ENCODE measurements at regions not wholly inside any gene's neighbourhood (a gene's known extent, or its start where the extent isn't known, plus 50 kb on each side); places are given as distances from the start of the nearest gene placed in this dataset.
"Not testable (repeated sequence)": the region's sequence is repeated elsewhere in the genome, so short reads cannot be mapped to it uniquely, and the experiment has no call there.

GRCh38 chr13:87322386-87322785 lies 348.8 kb upstream of the SLITRK5 start:
- Histone ChIP-seq H3K4me3 (no peak overlapping the region), H3K4me1 (ENCODE audit: insufficient read depth) (no peaks in the 10 kb centered on the region), H3K4me2 (ENCODE audit: unreplicated experiment) (no peak overlapping the region), H3K27me3 (replicated peaks; ENCODE audit: insufficient read depth) (no peaks in the 10 kb centered on the region), H2AFZ (no peak overlapping the region), H3K9ac (no peak overlapping the region), H3K27ac (no peak overlapping the region), H3K9me2 (ENCODE audit: insufficient read depth) (no peaks in the 10 kb centered on the region), H3K36me3 (ENCODE audit: low read depth) (no peaks in the 10 kb centered on the region), H4K20me1 (ENCODE audit: insufficient read depth) (no peaks in the 10 kb centered on the region), H3K9me3 (ENCODE audit: low read depth) (no peaks in the 10 kb centered on the region), H3F3A (ENCODE audit: insufficient read depth) (no peaks in the 10 kb centered on the region), H3K79me2 (ENCODE audit: insufficient read depth) (no peaks in the 10 kb centered on the region)
- DNase-seq: no peak
- in situ Hi-C loops (cut with MboI): no loop called here
- WGBS, 2 experiments (ENCODE audit: low coverage in 1 of 2, low lambda C conversion rate in 2 of 2, missing lambda C conversion rate in 2 of 2): 31 to 36% methylated on average over 3 of the region's 3 CpGs
- no peak for TF ChIP-seq EZH2 (IDR thresholded peaks at IDR 0.05; ENCODE audit: insufficient read depth, poor library complexity, severe bottlenecking)
- TF ChIP-seq EZH2phosphoT487 (IDR thresholded peaks at IDR 0.05; ENCODE audit: insufficient read depth, low read depth): no peak

- no peaks in the 10 kb centered on the region for H3K36me3 ChIP-seq (ENCODE audit: low read depth)
- no peaks in the 10 kb centered on the region for H3K4me1 ChIP-seq (ENCODE audit: insufficient read depth)
- H3K27me3 ChIP-seq (replicated peaks; ENCODE audit: insufficient read depth): no peaks in the 10 kb centered on the region
- H3K9me3 ChIP-seq (ENCODE audit: low read depth): no peaks in the 10 kb centered on the region
- in situ Hi-C loops (cut with MboI): no loop called here
- H4K20me1 ChIP-seq (ENCODE audit: insufficient read depth): no peaks in the 10 kb centered on the region
- no peak for DNase-seq
- 25 to 27% methylated on average over 3 of the region's 3 CpGs for WGBS, 2 experiments (ENCODE audit: low coverage in 1 of 2, low lambda C conversion rate in 2 of 2, missing lambda C conversion rate in 2 of 2)
- TF ChIP-seq EZH2phosphoT487 (IDR thresholded peaks at IDR 0.05; ENCODE audit: insufficient read depth, low read depth): no peak
- TF ChIP-seq EZH2 (IDR thresholded peaks at IDR 0.05; ENCODE audit: insufficient read depth, poor library complexity, severe bottlenecking): no peak
- H3K79me2 ChIP-seq (ENCODE audit: insufficient read depth): no peaks in the 10 kb centered on the region
- H3K4me3 ChIP-seq: no peak overlapping the region
- no peak overlapping the region for H2AFZ ChIP-seq
- H3K27ac ChIP-seq: no peak overlapping the region
- H3K9ac ChIP-seq: no peak overlapping the region
- no peak overlapping the region for H3K4me2 ChIP-seq (ENCODE audit: unreplicated experiment)
- no peaks in the 10 kb centered on the region for H3F3A ChIP-seq (ENCODE audit: insufficient read depth)
- H3K9me2 ChIP-seq (ENCODE audit: insufficient read depth): no peaks in the 10 kb centered on the region
These were observed 346.6 kb upstream of the SLITRK5 start for GRCh38 chr13:87324558-87324957.

GRCh38 chr13:87331178-87331577 lies 340.0 kb upstream of the SLITRK5 start:
- Histone ChIP-seq H3K27me3 (replicated peaks; ENCODE audit: insufficient read depth) (no peaks in the 10 kb centered on the region), H3K9ac (no peak overlapping the region), H3K79me2 (ENCODE audit: insufficient read depth) (no peaks in the 10 kb centered on the region), H3K4me1 (ENCODE audit: insufficient read depth) (no peaks in the 10 kb centered on the region), H3F3A (ENCODE audit: insufficient read depth) (no peaks in the 10 kb centered on the region), H4K20me1 (ENCODE audit: insufficient read depth) (no peaks in the 10 kb centered on the region), H3K9me3 (ENCODE audit: low read depth) (no peaks in the 10 kb centered on the region), H3K4me3 (no peak overlapping the region), H3K36me3 (ENCODE audit: low read depth) (no peaks in the 10 kb centered on the region), H2AFZ (no peak overlapping the region), H3K27ac (no peak overlapping the region), H3K9me2 (ENCODE audit: insufficient read depth) (no peaks in the 10 kb centered on the region), H3K4me2 (ENCODE audit: unreplicated experiment) (no peak overlapping the region)
- no peak for DNase-seq
- in situ Hi-C loops (cut with MboI): no loop called here
- no peak for TF ChIP-seq EZH2 (IDR thresholded peaks at IDR 0.05; ENCODE audit: insufficient read depth, poor library complexity, severe bottlenecking)
- no peak for TF ChIP-seq EZH2phosphoT487 (IDR thresholded peaks at IDR 0.05; ENCODE audit: insufficient read depth, low read depth)
- 1 to 3% methylated on average over 3 of the region's 3 CpGs for WGBS, 2 experiments (ENCODE audit: low coverage in 1 of 2, low lambda C conversion rate in 2 of 2, missing lambda C conversion rate in 2 of 2)

- no peak overlapping the region for H3K27ac ChIP-seq
These were observed 337.6 kb upstream of the SLITRK5 start for GRCh38 chr13:87333599-87333998.

GRCh38 chr13:87334176-87334575 lies 337.0 kb upstream of the SLITRK5 start:
- H3K27me3 ChIP-seq (replicated peaks; ENCODE audit: insufficient read depth): no peaks in the 10 kb centered on the region
- in situ Hi-C loops (cut with MboI): no loop called here
- no peak for TF ChIP-seq EZH2phosphoT487 (IDR thresholded peaks at IDR 0.05; ENCODE audit: insufficient read depth, low read depth)
- no peak for TF ChIP-seq EZH2 (IDR thresholded peaks at IDR 0.05; ENCODE audit: insufficient read depth, poor library complexity, severe bottlenecking)
- no peaks in the 10 kb centered on the region for H3K36me3 ChIP-seq (ENCODE audit: low read depth)
- no peaks in the 10 kb centered on the region for H3K9me2 ChIP-seq (ENCODE audit: insufficient read depth)
- WGBS, 2 experiments (ENCODE audit: low coverage in 1 of 2, low lambda C conversion rate in 2 of 2, missing lambda C conversion rate in 2 of 2): 45 to 46% methylated on average over 8 of the region's 8 CpGs
- no peaks in the 10 kb centered on the region for H3K4me1 ChIP-seq (ENCODE audit: insufficient read depth)
- no peaks in the 10 kb centered on the region for H4K20me1 ChIP-seq (ENCODE audit: insufficient read depth)
- no peak overlapping the region for H3K4me3 ChIP-seq
- H2AFZ ChIP-seq: no peak overlapping the region
- DNase-seq: no peak
- no peaks in the 10 kb centered on the region for H3F3A ChIP-seq (ENCODE audit: insufficient read depth)
- no peaks in the 10 kb centered on the region for H3K79me2 ChIP-seq (ENCODE audit: insufficient read depth)
- no peaks in the 10 kb centered on the region for H3K9me3 ChIP-seq (ENCODE audit: low read depth)
- no peak overlapping the region for H3K4me2 ChIP-seq (ENCODE audit: unreplicated experiment)
- no peak overlapping the region for H3K9ac ChIP-seq
- no peak overlapping the region for H3K27ac ChIP-seq

More at GRCh38 chr13:87333599-87333998, 337.6 kb upstream of the SLITRK5 start:
- in situ Hi-C loops (cut with MboI): no loop called here
- Histone ChIP-seq H2AFZ (no peak overlapping the region), H3K4me2 (ENCODE audit: unreplicated experiment) (no peak overlapping the region), H3K9ac (no peak overlapping the region), H3K4me1 (ENCODE audit: insufficient read depth) (no peaks in the 10 kb centered on the region), H3K4me3 (no peak overlapping the region), H3K36me3 (ENCODE audit: low read depth) (no peaks in the 10 kb centered on the region), H3K79me2 (ENCODE audit: insufficient read depth) (no peaks in the 10 kb centered on the region), H3K27me3 (replicated peaks; ENCODE audit: insufficient read depth) (no peaks in the 10 kb centered on the region), H3K9me3 (ENCODE audit: low read depth) (no peaks in the 10 kb centered on the region), H3K9me2 (ENCODE audit: insufficient read depth) (no peaks in the 10 kb centered on the region), H3F3A (ENCODE audit: insufficient read depth) (no peaks in the 10 kb centered on the region), H4K20me1 (ENCODE audit: insufficient read depth) (no peaks in the 10 kb centered on the region)
- TF ChIP-seq EZH2 (IDR thresholded peaks at IDR 0.05; ENCODE audit: insufficient read depth, poor library complexity, severe bottlenecking): no peak
- no peak for DNase-seq
- 22 to 23% methylated on average over 5 of the region's 5 CpGs for WGBS, 2 experiments (ENCODE audit: low coverage in 1 of 2, low lambda C conversion rate in 2 of 2, missing lambda C conversion rate in 2 of 2)

GRCh38 chr13:87336346-87336889 lies 334.8 kb upstream of the SLITRK5 start:
- H4K20me1 ChIP-seq (ENCODE audit: insufficient read depth); H3K4me1 ChIP-seq (ENCODE audit: insufficient read depth); H2AFZ ChIP-seq; H3K4me3 ChIP-seq; H3K4me2 ChIP-seq (ENCODE audit: unreplicated experiment); H3K79me2 ChIP-seq (ENCODE audit: insufficient read depth); H3F3A ChIP-seq (ENCODE audit: insufficient read depth); H3K9me3 ChIP-seq (ENCODE audit: low read depth); H3K27ac ChIP-seq; in situ Hi-C loops (cut with MboI); H3K36me3 ChIP-seq (ENCODE audit: low read depth); DNase-seq; H3K9me2 ChIP-seq (ENCODE audit: insufficient read depth); H3K9ac ChIP-seq; H3K27me3 ChIP-seq (replicated peaks; ENCODE audit: insufficient read depth): not testable (repeated sequence)
- WGBS, 2 experiments (ENCODE audit: low coverage in 1 of 2, low lambda C conversion rate in 2 of 2, missing lambda C conversion rate in 2 of 2): 30% methylated on average over 8 of the region's 8 CpGs

Measured in GM23248 (cell line).